Endothelial cell of umbilical vein (primary cell): ENCODE measurements at regions not wholly inside any gene's neighbourhood (a gene's known extent, or its start where the extent isn't known, plus 50 kb on each side); places are given as distances from the start of the nearest gene placed in this dataset.

Experiments
- BruUV-seq: library from RNA; stranded (reverse); fragments of 400-500 nt; replicated peaks from 2 replicates; lab custom pipeline; 2021; lab: Mats Ljungman, UMichigan
- CTCF ChIA-PET: fragments of 300-600, 350-600 bp; sonication (Branson Sonifier 250); formaldehyde crosslinking; loops from one replicate; lab custom pipeline; 2021; ENCODE audit warnings: antibody characterized with exemption, inconsistent platforms; lab: Charles Lee
- POLR2A ChIA-PET: fragments of 300-600, 350-600 bp; sonication (Branson Sonifier 250); formaldehyde crosslinking; loops from one replicate; lab custom pipeline; 2021; ENCODE audit warnings: antibody characterized with exemption, inconsistent platforms; lab: Charles Lee
- DNase-seq: peaks from one replicate; pipeline ENCODE4 v3.0.0-alpha.2; 2011; ENCODE audit warnings: low read depth, low spot score
- FAIRE-seq: peaks from 2 replicates; lab custom pipeline; 2011; peaks lifted over from hg19 to GRCh38; lab: Jason Lieb, UNC
- H2AFZ ChIP-seq: 2 replicates; pipeline ENCODE4 v1.6.0; 2012; ENCODE audit warnings: low read depth, low read length, control low read depth, inconsistent platforms
- H3K27ac ChIP-seq: 2 replicates; pipeline ENCODE4 v1.5.1; 2011; ENCODE audit warnings: low read depth, mild to moderate bottlenecking, control low read depth, low read length, moderate library complexity; ENCODE audit not compliant: insufficient read depth
- H3K27me3 ChIP-seq, 2 experiments: 2 replicates each; pipeline versions ENCODE4 v1.6.0 to v1.6.1; 2011; ENCODE audit warnings: low read length in 2 of 2, mixed read lengths in 1 of 2; ENCODE audit not compliant: control insufficient read depth in 2 of 2, insufficient read depth in 2 of 2
- H3K36me3 ChIP-seq, 2 experiments: 2 replicates in 1 of 2; 3 replicates in 1 of 2; pipeline ENCODE4 v1.5.1; 2011; ENCODE audit warnings: low read length in 2 of 2, mild to moderate bottlenecking in 1 of 2, moderate library complexity in 1 of 2; ENCODE audit not compliant: control insufficient read depth in 2 of 2, insufficient read depth in 2 of 2; ENCODE audit errors: extremely low read depth in 1 of 2
- H3K4me1 ChIP-seq: 3 replicates; pipeline ENCODE4 v1.5.1; 2011; ENCODE audit warnings: mild to moderate bottlenecking, low read length; ENCODE audit not compliant: control insufficient read depth, insufficient read depth; ENCODE audit errors: extremely low read depth
- H3K4me2 ChIP-seq: 2 replicates; pipeline ENCODE4 v1.6.1; 2011; ENCODE audit warnings: low read length, control low read depth, mixed read lengths; ENCODE audit not compliant: insufficient read depth
- H3K4me3 ChIP-seq, 3 experiments: fragments of 200-600 bp in 1 of 3; sonication (generic), shearing (Covaris generic) in 1 of 3; replicated peaks in 1 of 3; 2 replicates each; pipeline ENCODE4 v1.5.1; 2011 to 2016; ENCODE audit warnings: control low read depth in 3 of 3, low read length in 3 of 3, mild to moderate bottlenecking in 2 of 3, inconsistent platforms in 1 of 3, low read depth in 1 of 3, moderate library complexity in 1 of 3; ENCODE audit not compliant: insufficient read depth in 1 of 3
- H3K79me2 ChIP-seq: 2 replicates; pipeline ENCODE4 v1.6.0; 2012; ENCODE audit warnings: low read length, inconsistent platforms; ENCODE audit not compliant: control insufficient read depth, insufficient read depth
- H3K9ac ChIP-seq: replicated peaks from 2 replicates; pipeline ENCODE3; 2011; ENCODE audit warnings: low read length, control low read depth; ENCODE audit not compliant: insufficient read depth; ENCODE audit errors: extremely low read depth
- H3K9me1 ChIP-seq: replicated peaks from 3 replicates; pipeline ENCODE4 v1.6.0; 2011; ENCODE audit warnings: mild to moderate bottlenecking, low read length; ENCODE audit not compliant: control insufficient read depth, insufficient read depth; ENCODE audit errors: extremely low read depth
- H3K9me3 ChIP-seq: replicated peaks from 2 replicates; pipeline ENCODE4 v1.5.1; 2012; ENCODE audit warnings: low read length, inconsistent platforms; ENCODE audit not compliant: control insufficient read depth, insufficient read depth
- H4K20me1 ChIP-seq: replicated peaks from 2 replicates; pipeline ENCODE3; 2011; ENCODE audit warnings: mild to moderate bottlenecking, low read length; ENCODE audit not compliant: control insufficient read depth, insufficient read depth; ENCODE audit errors: extremely low read depth
- EZH2 ChIP-seq: IDR thresholded peaks from 2 replicates; pipeline ENCODE4 v1.6.1; 2012; ENCODE audit warnings: borderline replicate concordance, low read depth, mild to moderate bottlenecking, moderate library complexity, low read length, inconsistent platforms; ENCODE audit not compliant: severe bottlenecking
- FOS ChIP-seq: IDR thresholded peaks from 2 replicates; pipeline ENCODE4 v1.6.1; 2011; ENCODE audit warnings: mild to moderate bottlenecking, low read length, moderate library complexity, borderline replicate concordance; ENCODE audit not compliant: insufficient read depth
- GATA2 ChIP-seq: IDR thresholded peaks from 2 replicates; pipeline ENCODE4 v1.7.0; 2011; ENCODE audit warnings: low read depth, mild to moderate bottlenecking, moderate library complexity, mixed read lengths, low read length; ENCODE audit not compliant: insufficient read length, insufficient read depth
- JUN ChIP-seq: IDR thresholded peaks from 2 replicates; pipeline ENCODE4 v1.6.1; 2011; ENCODE audit warnings: borderline replicate concordance, low read depth; ENCODE audit not compliant: insufficient read length, insufficient read depth
- MYC ChIP-seq: IDR thresholded peaks from one replicate; pipeline ENCODE4 v1.6.1; 2011; ENCODE audit warnings: mild to moderate bottlenecking, low read depth, low read length
- POLR2A ChIP-seq: IDR thresholded peaks from 2 replicates; pipeline ENCODE4 v1.6.1; 2012; ENCODE audit warnings: low read depth, mild to moderate bottlenecking, control low read depth, low read length
- POLR2AphosphoS5 ChIP-seq: IDR thresholded peaks from 2 replicates; pipeline ENCODE4 v1.6.1; 2012; ENCODE audit warnings: low read depth, mild to moderate bottlenecking, control low read depth, low read length, moderate library complexity; ENCODE audit not compliant: insufficient read depth
- dilution Hi-C: fragments of 300-500 bp; cut with MboI; formaldehyde crosslinking; loops from one replicate; pipeline ENCODE4 v1.15.0; 2019; ENCODE audit warnings: low sequenced_read_pairs; ENCODE audit not compliant: extremely low pct_ligation_motif_present
- intact Hi-C: fragments of 100-400 bp; cut with micrococcal nuclease; formaldehyde crosslinking; loops from one replicate; pipeline ENCODE4 v1.10.0; 2022
- TF ChIP-seq, protein P1 (sequence below): IDR thresholded peaks from 2 replicates; pipeline ENCODE4 v1.6.1; 2011; ENCODE audit not compliant: insufficient read depth, insufficient read length
- TF ChIP-seq, protein P2 (sequence below), 2 donors: IDR thresholded peaks; 1 replicate in 1 of 2; 2 replicates in 1 of 2; pipeline ENCODE4 v1.5.1; 2011; ENCODE audit warnings: low read length in 2 of 2, mild to moderate bottlenecking in 2 of 2, moderate library complexity in 2 of 2, control low read depth in 1 of 2, inconsistent platforms in 1 of 2, low read depth in 1 of 2; ENCODE audit not compliant: insufficient read depth in 1 of 2; ENCODE audit errors: extremely low read depth in 1 of 2

DNA sequence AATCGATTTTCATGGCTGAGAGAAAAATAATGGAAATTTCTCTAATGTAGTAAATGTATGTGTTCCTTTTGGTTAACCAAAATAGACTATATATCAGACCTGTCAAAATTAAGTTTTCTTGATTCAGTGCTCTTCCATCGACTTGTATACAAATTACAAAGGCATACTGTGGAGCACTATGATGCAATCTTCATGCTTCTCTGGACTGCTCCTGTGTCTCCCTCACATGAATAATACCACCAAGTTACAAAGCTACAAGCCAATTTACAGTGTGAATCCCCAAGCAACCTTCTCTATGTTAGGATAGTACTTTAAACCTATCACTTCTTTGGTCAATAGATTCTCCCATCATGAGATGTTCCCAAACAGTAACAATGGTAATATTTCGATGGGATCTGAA lies 577.9 kb downstream of the PPARGC1A start:
- Histone ChIP-seq H3K4me1 (no peaks in the 10 kb centered on the region), H3K79me2 (no peaks in the 10 kb centered on the region), H3K27me3 (no peaks in the 10 kb centered on the region), H3K27ac (no peak overlapping the region), H3K9me1 (no peaks in the 10 kb centered on the region), H3K36me3 (no peaks in the 10 kb centered on the region), H4K20me1 (no peaks in the 10 kb centered on the region), H2AFZ (no peak overlapping the region), H3K4me3 (no peak overlapping the region), H3K4me2 (no peak overlapping the region), H3K9me3 (no peaks in the 10 kb centered on the region), H3K9ac (no peak overlapping the region)
- FAIRE-seq = no peak
- ChIA-PET POLR2A (no interaction called here), CTCF (no interaction called here)
- intact Hi-C loops = no loop called here
- DNase-seq = no peak
- BruUV-seq = no TSS peak
- TF ChIP-seq MYC (no peak), FOS (no peak), GATA2 (no peak), POLR2AphosphoS5 (no peak), JUN (no peak), EZH2 (no peak), POLR2A (no peak)
- TF ChIP-seq, protein P1, sequence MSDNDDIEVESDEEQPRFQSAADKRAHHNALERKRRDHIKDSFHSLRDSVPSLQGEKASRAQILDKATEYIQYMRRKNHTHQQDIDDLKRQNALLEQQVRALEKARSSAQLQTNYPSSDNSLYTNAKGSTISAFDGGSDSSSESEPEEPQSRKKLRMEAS = no peak
- TF ChIP-seq, protein P2, sequence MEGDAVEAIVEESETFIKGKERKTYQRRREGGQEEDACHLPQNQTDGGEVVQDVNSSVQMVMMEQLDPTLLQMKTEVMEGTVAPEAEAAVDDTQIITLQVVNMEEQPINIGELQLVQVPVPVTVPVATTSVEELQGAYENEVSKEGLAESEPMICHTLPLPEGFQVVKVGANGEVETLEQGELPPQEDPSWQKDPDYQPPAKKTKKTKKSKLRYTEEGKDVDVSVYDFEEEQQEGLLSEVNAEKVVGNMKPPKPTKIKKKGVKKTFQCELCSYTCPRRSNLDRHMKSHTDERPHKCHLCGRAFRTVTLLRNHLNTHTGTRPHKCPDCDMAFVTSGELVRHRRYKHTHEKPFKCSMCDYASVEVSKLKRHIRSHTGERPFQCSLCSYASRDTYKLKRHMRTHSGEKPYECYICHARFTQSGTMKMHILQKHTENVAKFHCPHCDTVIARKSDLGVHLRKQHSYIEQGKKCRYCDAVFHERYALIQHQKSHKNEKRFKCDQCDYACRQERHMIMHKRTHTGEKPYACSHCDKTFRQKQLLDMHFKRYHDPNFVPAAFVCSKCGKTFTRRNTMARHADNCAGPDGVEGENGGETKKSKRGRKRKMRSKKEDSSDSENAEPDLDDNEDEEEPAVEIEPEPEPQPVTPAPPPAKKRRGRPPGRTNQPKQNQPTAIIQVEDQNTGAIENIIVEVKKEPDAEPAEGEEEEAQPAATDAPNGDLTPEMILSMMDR (IDR thresholded peaks at IDR 0.05; ENCODE audit: extremely low read depth in 1 of 2, insufficient read depth in 1 of 2, low read depth in 1 of 2, low read length in 2 of 2) = no peak
- dilution Hi-C loops = no loop called here
